ENCODE measurements at regions not wholly inside any gene's neighbourhood (a gene's known extent, or its start where the extent isn't known, plus 50 kb on each side); places are given as distances from the start of the nearest gene placed in this dataset.

GRCh38 chr11:29334776-29335130, 682.1 kb downstream of the KCNA4 start:
- TF ChIP-seq CTCF (conservative IDR thresholded peaks at IDR 0.05; ENCODE audit: low read depth, low read length) = no peak
- H3K4me3 ChIP-seq (ENCODE audit: low read length) = no peak overlapping the region
- no peak for DNase-seq (ENCODE audit: low read depth)

- H3K4me3 ChIP-seq (ENCODE audit: low read length) = no peak overlapping the region
- peak; percentile 43 for TF ChIP-seq CTCF (conservative IDR thresholded peaks at IDR 0.05; ENCODE audit: low read depth, low read length)
- no peak for DNase-seq (ENCODE audit: low read depth)
Measured at GRCh38 chr11:29333993-29334775, 682.6 kb downstream of the KCNA4 start.

- no peak for TF ChIP-seq CTCF (conservative IDR thresholded peaks at IDR 0.05; ENCODE audit: low read depth, low read length)
- DNase-seq (ENCODE audit: low read depth) = no peak
- H3K4me3 ChIP-seq (ENCODE audit: low read length) = no peak overlapping the region
Measured at GRCh38 chr11:29331451-29332010, 685.3 kb downstream of the KCNA4 start.

- peak; percentile 85 for TF ChIP-seq CTCF (conservative IDR thresholded peaks at IDR 0.05; ENCODE audit: low read depth, low read length)
- H3K4me3 ChIP-seq (ENCODE audit: low read length) = no peak overlapping the region
- peak; percentile 43 for DNase-seq (ENCODE audit: low read depth)
Measured at GRCh38 chr11:29328961-29329441, 687.8 kb downstream of the KCNA4 start.

GRCh38 chr11:29327891-29328290, 688.9 kb downstream of the KCNA4 start:
- no peak overlapping the region for H3K4me3 ChIP-seq (ENCODE audit: low read length)
- TF ChIP-seq CTCF (conservative IDR thresholded peaks at IDR 0.05; ENCODE audit: low read depth, low read length) = no peak
- DNase-seq (ENCODE audit: low read depth) = no peak

GRCh38 chr11:29326757-29327156, 690.1 kb downstream of the KCNA4 start:
- H3K4me3 ChIP-seq (ENCODE audit: low read length) = no peak overlapping the region
- no peak for DNase-seq (ENCODE audit: low read depth)
- TF ChIP-seq CTCF (conservative IDR thresholded peaks at IDR 0.05; ENCODE audit: low read depth, low read length) = no peak

GRCh38 chr11:29324328-29324727, 692.5 kb downstream of the KCNA4 start:
- H3K4me3 ChIP-seq (ENCODE audit: low read length) = no peak overlapping the region
- no peak for DNase-seq (ENCODE audit: low read depth)
- no peak for TF ChIP-seq CTCF (conservative IDR thresholded peaks at IDR 0.05; ENCODE audit: low read depth, low read length)
